Activated CD4-positive, alpha-beta T cell treated with anti-CD3 and anti-CD28 coated beads, Interleukin-10, Interleukin-2, amounts not matched to agents 100 ng/mL and 50 ng/mL, durations not matched to agents 16 hours and 8 hours (primary cell): ENCODE measurements at regions not wholly inside any gene's neighbourhood (a gene's known extent, or its start where the extent isn't known, plus 50 kb on each side); places are given as distances from the start of the nearest gene placed in this dataset.
"Not testable (repeated sequence)": the region's sequence is repeated elsewhere in the genome, so short reads cannot be mapped to it uniquely, and the experiment has no call there.

Experiments
- DNase-seq: peaks from one replicate; pipeline ENCODE4 v3.0.0-alpha.2; 2020

GRCh38 chr10:86579883-86580520, 58.4 kb upstream of the WAPL start:
- no peak for DNase-seq

- DNase-seq: no peak
Measured at GRCh38 chr10:86580521-86580891, 58.9 kb upstream of the WAPL start.

- DNase-seq: peak; percentile 21
Measured at GRCh38 chr10:86583983-86584382, 62.4 kb upstream of the WAPL start.

GRCh38 chr10:86585037-86585929, 63.7 kb upstream of the WAPL start:
- DNase-seq: peak; percentile 79

GRCh38 chr10:86586516-86586915, 64.9 kb upstream of the WAPL start:
- DNase-seq: no peak

- DNase-seq: not testable (repeated sequence)
Measured at GRCh38 chr10:86588781-86589180, 65.6 kb upstream of the OPN4 start.

- DNase-seq: no peak
Measured at GRCh38 chr10:86591436-86591835, 62.9 kb upstream of the OPN4 start.

- DNase-seq: no peak
Measured at GRCh38 chr10:86592413-86592812, 61.9 kb upstream of the OPN4 start.

- no peak for DNase-seq
Measured at GRCh38 chr10:86594535-86594934, 59.8 kb upstream of the OPN4 start.

- DNase-seq: no peak
Measured at GRCh38 chr10:86595496-86595895, 58.9 kb upstream of the OPN4 start.

GRCh38 chr10:86596266-86596665, 58.1 kb upstream of the OPN4 start:
- no peak for DNase-seq

GRCh38 chr10:86597306-86597705, 57.0 kb upstream of the OPN4 start:
- no peak for DNase-seq

GRCh38 chr10:86598151-86598550, 56.2 kb upstream of the OPN4 start:
- DNase-seq: no peak

- DNase-seq: no peak
Measured at GRCh38 chr10:86599041-86599440, 55.3 kb upstream of the OPN4 start.

GRCh38 chr10:86599729-86600128, 54.6 kb upstream of the OPN4 start:
- DNase-seq: peak; percentile 15

- DNase-seq: no peak
Measured at GRCh38 chr10:86600296-86600695, 54.1 kb upstream of the OPN4 start.

GRCh38 chr10:86601956-86602602, 52.3 kb upstream of the OPN4 start:
- no peak for DNase-seq

GRCh38 chr10:86603256-86603655, 51.1 kb upstream of the OPN4 start:
- no peak for DNase-seq
